ENCODE measurements at regions not wholly inside any gene's neighbourhood (a gene's known extent, or its start where the extent isn't known, plus 50 kb on each side); places are given as distances from the start of the nearest gene placed in this dataset.
A peak's percentile ranks its signal among the peaks of the same experiment; 100 is the strongest.
"Not testable (repeated sequence)": the region's sequence is repeated elsewhere in the genome, so short reads cannot be mapped to it uniquely, and the experiment has no call there.

DNA sequence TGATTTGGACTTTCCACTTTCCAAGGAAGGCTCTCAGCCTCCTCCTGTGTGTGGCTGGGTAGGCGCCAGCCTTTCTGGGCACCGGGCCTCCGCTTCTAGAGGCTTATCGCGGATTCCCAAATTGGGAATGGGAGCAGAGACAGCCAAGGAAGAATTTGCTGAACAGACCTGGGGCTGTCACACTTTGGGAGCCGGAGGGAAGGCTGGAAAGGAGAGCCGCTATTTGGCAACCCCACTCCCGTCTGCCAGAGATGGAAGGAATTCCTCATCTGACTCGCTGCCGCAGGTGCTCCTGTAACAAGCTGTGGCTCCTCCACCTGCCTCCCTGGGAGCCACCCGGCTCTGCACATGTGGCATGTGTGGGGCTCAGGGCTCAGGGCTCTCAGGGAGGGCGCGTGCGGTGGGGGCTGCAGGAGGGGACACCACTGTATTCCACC is 50.8 kb upstream of the ECHDC3 start:
- DNase-seq (ENCODE audit: low spot score): no peak

DNA sequence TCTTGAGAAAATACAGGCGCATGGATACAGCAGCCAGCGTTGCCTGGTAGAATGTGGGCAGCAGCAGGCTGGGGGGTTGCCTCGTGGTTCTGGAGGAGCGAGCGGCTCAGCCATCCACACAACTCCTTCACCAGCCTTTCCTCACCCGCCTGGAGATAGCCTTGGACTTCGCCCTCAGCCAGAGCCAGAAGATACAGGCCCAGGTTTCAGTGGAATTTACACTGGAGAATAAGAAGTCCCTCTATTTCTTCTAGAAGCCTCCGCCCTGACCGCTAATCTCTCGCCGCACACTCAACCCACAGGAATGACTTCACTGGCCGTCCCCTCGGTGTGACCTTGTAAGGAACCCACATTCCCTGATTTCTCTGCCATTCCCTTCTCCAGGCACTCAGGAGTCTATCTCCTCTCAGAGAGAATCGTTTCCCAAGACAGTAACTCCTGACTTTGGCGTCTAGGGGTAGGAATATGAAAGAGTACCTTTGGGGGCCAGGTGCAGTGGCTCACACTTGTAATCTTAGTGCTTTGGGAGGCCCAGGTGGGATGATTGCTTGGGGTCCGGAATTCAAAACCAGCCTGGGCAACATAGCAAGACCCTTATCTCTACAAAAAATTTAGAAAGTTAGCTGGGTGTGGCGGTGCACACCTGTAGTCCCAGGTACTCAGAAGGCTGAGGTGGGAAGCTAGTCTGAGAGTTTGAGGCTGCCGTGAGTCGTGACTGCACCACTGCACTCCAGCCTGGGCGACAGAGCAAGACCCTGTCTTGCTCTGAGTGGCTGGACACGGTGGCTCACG is 52.0 kb upstream of the ECHDC3 start:
- no peak for DNase-seq (ENCODE audit: low spot score)

DNA sequence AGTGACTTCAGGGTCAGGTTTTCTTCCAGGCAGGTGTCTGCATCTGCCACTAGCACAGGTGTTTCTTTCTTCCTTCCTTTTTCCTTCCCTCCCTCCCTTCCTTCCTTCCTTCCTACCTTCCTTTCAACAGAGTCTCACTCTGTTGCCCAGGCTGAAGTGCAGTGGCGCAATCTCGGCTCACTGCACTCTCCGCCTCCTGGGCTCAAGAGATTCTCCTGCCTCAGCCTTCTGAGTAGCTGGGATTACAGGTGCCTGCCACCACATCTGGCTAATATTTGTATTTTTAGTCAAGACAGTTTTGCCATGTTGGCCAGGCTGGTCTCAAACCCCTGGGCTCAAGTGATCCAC is 53.8 kb upstream of the ECHDC3 start:
- DNase-seq (ENCODE audit: low spot score): not testable (repeated sequence)

DNA sequence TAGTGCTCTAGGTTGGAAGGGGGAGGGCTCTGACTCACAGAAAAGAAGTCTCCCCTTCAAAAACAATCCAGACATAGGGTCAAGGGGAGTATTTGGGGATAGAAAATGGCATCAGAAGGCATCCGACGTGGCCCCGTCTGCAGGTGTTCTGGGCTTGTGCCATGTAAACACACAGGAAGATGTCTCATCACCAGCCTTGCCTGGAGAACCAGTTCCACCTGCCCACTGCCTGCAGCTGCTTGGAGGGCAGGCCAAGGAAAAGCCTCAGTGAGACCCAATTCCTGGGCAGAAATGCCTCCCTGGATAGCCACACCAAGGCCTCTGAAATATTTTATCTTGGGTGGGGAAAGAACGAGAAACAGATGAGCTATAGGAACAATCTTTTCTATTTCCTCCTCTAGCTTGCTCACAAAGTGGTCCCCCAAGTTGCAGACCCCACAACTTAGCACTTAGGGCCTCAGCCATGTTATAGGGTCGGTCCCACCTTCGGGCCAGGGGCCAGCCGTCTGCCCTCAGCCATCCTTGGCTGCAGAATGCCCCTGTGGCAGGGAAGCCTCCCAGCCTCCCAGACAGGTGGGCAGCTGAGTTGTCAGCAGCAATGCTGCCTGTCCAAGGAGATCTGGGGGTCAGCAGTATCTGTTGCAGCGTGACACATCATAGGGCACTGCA is 54.3 kb upstream of the ECHDC3 start:
- DNase-seq (ENCODE audit: low spot score): no peak

DNA sequence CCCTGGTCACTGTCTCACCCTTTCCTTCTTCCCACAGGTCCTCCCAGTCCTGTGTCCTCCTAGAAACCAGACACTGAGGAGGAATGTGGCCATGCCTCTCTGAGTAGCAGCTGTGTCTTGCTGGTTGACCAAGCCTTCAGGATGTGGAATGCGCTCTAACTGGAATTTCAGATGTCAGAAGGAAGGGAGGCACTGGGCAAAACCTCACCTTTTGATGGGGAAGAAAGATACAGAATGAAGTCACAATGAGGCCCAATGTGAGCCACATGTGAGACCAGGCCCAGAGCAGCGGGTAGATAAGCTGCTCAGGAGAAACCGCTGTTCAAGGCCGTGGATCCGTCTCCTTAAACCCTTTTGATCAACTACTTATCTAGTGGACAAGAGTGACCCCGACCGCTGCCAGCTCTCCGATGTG is 54.8 kb upstream of the ECHDC3 start:
- no peak for DNase-seq (ENCODE audit: low spot score)

DNA sequence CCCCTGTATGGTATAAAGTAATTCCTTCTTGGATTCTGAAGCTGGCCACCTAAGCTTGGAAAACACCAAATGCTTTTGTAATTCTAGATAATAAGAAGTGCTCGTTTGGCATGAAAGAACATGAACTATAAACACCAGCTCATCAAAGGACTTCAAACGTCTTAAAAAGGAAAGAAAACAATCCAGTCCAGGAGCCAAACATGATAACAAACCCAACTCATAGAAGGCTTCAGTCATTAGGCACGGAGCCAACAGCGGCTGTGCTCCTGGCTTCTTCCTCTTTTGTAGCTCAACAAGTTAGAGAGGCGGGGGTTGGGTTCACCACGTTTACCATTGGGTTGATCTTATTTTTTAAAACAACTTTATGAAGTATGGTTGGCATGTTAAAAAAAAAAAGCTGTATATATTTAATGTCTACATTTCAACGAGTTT is 56.4 kb upstream of the ECHDC3 start:
- no peak for DNase-seq (ENCODE audit: low spot score)

DNA sequence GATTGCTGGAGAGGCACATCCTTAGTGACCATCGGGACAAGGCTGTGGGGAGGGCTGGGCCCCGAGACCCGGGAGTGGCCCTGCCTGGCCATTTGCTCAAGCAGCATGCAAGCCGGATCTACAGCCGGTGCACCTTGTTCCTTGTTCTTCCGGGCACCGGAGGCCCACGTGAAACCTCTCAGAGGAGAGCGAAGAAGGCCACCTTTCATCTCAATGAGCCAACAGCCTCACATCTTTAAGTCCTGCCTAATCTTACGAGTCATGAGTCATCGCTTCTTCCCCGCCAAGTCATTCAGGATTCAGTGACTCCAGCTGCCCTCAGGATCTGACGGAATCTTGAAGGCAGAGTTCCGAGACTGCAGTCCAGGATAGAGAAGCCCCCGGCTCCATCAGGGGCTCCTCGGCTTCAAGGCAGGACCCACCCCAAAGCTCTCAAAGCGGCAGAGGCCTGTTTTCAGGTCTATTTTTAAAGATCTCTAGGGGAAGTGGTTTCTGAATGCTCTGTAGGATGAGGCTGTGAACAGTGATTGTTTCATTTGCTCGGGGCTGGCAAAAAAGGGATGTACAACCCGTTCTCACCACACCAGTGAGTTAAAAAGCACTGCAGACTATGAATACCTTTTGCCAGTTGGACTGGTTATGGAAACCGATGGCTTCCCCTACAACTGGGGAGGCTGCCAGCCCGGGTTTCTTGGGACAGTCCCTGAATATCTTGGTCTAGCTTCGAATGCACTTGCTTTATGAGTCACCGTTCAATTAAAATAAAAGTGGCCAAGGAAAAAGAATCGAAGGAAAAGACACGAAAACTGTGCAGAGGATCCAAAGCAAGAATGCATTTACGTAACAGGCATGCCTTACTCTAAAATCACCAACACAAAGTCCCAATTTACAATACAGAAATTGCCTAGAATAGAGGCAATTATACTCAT is 57.2 kb upstream of the ECHDC3 start:
- peak; percentile 48 for DNase-seq (ENCODE audit: low spot score)

DNA sequence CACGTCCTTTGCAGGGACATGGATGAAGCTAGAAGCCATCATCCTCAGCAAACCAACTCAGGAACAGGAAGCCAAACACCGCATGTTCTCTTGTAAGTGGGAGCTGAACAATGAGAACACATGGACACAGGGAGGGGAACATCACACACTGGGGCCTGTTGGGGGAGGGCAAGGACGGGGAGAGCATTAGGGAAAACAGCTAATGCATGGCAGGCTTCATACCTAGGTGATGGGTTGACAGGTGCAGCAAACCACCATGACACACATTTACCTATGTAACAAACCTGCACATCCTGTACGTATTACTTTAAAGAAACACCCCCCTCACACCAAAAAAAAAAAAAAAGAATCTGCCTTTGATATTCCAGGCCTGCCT is 57.9 kb upstream of the ECHDC3 start:
- not testable (repeated sequence) for DNase-seq (ENCODE audit: low spot score)

DNA sequence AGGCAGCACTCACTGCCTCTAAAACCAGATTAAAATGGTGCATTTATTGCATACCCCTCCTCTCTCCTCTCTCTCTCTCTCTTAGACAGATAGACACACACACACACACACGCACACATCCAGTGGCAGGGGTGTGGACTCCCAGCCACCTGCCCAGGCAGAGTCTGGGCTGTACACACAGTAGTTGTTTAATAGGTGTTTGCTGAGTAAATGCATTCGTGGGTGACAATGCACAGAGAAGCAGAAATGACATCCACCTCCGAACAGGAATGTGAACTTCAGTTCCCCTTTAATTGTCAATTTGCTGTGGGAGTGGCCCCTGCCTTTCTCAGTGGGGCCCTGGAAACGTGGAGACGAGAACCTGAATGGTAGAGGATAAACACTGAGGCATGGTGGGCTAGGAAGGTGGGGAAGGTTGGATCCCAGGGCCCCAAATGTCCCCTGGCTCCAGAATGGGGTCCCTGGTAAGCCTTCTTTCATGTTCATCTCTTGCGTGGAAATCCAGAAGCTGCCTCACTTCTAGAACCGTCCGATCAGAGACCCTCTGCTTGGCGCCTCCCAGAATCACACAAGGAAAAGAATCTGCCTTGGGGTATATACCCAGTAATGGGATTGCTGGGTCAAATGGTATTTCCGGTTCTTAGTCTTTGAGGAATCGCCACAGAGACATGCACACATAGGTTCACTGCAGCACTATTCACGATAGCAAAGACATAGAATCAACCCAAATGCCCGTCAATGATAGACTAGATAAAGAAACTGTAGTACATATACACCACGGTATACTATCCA is 58.5 kb upstream of the ECHDC3 start:
- no peak for DNase-seq (ENCODE audit: low spot score)

DNA sequence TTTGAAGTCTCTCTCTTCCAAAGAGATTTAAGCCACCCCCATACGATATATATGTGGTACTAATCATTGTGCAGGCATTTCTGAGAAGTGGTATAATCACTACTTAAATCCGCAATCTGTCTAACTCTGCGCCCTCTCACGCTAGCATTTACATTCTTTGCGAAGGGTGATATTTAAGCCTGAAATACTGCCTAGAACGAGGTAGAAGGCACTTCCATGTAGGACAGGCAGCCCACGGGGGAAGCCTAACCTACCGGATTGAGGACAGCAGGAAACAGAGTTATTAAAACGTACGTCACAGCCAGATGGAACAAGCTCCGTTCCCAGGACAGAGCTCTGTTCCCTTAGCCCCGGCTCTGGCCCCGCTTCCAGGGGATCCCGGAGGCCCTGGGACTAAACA is 59.3 kb upstream of the ECHDC3 start:
- no peak for DNase-seq (ENCODE audit: low spot score)

DNA sequence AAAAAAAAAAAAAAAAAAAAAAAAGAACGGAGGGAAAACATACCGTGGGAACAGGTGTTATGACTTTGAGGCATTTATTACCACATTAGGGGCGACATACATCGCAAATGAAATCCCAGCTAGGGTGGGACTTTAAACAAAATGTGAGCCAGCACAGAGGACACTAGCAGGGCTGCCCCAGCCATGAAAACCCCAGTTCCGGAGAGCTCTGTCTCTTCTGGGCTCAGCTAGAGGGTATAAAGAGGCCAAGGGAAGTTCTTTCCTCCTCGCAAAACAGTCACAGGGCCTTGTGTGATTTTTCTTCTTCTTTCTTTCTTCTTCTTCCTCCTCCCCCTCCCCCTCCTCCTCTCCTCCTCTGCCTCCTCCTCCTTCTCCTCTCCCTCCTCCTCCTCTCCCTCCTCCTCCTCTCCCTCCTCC is 59.9 kb upstream of the ECHDC3 start:
- DNase-seq (ENCODE audit: low spot score): no peak

DNA sequence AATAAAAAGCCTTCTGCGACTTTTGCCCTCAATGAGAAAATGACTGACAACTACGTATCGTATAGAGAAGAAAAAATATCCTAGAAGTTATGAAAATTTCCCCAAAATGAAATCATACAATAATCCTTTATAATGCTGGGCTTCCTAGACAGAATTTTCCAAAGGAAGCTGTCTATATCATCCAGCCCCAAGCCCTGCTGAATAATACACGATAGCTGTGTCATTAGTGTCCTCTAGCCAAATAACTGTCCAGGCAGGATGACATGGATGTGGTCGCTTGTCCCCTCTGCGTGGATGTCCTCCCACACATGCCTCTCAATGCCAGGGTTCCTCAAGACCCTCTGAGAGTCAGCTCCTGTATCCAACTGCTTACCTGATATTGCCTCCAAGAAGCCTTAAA is 61.7 kb upstream of the ECHDC3 start:
- DNase-seq (ENCODE audit: low spot score): no peak

DNA sequence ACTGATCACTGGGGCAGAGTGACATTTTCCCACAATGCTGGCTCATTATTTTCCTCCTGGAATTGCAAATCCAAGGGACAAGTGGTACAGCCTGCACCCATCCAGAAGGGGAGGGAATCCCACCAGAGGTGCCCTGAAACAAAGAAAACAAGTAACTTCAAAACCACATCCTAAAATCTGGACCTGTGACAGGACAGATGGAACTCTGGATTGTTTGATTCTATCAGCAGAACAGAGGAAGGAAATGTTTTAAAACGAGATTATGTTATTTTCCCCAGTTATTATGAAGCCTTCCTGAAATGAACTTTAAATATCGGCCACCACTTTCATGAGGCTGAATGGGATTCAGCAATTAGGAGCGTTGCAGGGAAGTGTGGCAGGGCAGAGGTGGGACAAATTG is 62.2 kb upstream of the ECHDC3 start:
- DNase-seq (ENCODE audit: low spot score): no peak

DNA sequence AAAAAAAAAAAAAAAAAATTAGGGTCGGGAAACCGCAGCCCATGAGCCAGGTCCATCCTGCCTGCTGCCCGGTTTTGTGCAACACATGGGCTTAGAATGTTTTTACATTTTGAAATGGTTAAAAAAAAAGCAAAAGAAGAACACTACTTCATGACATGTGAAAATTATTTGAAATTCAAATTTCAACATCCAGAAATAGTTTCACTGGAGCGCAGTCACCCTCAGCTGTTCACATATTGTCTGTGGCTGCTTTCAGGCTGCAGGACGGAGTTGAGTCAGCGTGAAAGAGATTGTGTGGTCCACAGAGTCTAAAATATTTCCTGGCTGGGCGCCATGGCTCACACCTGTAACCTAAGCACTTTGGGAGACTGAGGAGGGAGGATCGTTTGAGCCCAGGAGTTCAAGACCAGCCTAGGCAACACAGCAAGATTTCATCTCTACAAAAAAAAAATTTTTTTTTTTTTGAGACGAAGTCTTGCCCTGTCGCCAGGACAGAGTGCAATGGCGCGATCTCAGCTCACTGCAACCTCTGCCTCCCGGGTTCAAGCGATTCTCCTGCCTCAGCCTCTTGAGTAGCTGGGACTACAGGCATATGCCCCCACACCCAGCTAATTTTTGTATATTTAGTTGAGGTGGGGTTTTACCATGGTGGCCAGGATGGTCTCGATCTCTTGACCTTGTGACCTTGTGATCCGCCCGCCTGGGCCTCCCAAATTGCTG is 63.9 kb upstream of the ECHDC3 start:
- no peak for DNase-seq (ENCODE audit: low spot score)

DNA sequence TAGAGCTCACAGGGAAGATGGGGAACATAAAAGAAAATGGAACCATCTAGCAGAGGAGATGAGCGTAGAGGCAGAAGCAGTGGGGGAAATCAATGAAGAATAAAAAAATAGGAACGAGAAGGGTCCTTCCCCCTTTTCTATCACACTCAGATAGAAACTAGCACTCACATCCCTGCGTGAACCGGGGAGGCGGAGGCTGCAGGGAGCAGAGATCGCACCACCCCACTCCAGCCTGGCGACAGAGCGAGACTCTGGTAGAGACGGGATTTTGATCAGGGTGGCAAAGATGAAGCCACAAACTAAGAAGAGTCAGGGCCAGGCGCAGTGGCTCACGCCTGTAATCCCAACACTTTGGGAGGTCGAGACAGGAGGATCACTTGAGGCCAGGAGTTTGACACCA is 64.7 kb upstream of the ECHDC3 start:
- no peak for DNase-seq (ENCODE audit: low spot score)

DNA sequence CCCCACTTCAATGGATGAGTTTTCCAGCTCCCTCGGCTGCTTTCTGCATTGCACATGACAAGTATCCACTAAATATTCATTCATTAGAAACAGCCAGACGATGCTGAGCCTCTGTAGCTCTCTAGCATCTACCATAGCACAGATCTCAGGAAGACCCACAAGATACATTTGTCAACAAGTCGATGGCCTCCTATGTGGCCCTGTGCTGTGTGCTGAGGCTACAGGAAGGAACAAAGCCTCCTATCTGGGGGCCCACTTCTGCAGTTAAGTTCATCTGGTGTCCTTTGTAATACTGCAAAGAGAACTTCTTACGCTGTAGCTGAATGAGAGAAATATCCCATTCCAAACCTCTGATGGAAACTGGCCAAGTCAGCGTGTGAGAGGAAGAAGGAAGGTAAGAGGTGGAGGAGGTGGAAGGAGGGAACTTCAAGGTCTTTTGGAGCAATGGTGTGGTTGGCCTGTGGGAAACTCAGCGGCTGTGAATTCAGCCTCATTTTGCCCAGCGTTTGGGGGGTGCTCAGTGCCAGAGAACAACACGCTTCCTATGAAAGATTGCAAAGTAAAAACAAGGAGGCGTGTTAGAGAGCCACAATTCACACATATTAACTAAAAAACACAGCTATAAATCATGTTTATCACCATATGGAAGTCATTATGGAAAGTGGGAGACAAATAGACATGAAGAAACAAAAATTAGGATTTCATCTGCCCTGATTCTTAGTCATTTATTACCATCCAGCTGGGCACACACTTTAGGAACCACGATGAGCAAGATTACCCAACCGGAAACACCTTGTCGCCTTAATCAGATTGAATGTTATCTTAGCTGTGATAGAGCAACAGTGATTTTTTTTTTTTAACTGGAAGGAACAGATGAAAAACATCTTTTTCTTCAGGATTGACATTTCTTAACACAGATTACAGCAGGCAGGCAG is 62.2 kb upstream of the USP6NL start:
- DNase-seq (ENCODE audit: low spot score): no peak

DNA sequence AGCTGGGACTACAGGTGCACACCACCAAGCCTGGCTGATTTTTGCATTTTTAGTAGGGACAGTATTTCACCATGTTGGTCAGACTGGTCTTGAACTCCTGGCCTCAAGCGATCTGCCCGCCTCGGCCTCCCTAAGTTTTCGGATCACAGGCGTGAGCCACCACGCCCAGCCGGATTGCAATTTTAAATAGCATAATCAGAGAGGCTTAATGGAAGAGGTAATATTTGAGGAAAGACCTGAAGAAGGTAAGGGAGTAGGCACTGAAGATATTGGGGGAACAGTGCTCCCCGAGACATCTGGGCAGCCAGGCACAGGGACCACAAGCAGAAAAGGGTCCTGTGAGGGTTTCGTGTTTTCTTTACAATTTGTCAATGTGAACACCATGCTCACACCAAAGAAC is 61.4 kb upstream of the USP6NL start:
- no peak for DNase-seq (ENCODE audit: low spot score)

DNA sequence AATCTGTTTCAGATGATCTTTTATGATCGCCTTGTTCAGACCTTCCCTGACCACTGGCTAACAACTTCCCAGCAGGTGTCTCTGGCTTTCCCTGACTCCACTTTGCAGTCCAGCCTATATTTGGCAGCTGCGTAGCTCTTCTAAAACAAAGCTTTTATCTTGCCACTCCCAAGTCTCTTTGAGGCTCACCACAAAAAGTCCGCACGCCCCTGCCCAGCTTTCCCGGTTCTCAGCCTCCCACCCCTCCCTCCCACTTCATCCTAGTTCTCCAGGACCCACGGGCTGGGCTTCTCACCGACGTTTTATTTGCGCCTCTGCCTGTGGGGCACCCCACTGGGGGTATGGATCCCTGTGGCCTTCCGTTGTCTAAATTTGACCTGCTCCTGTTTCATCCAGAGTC is 58.9 kb upstream of the USP6NL start:
- no peak for DNase-seq (ENCODE audit: low spot score)

DNA sequence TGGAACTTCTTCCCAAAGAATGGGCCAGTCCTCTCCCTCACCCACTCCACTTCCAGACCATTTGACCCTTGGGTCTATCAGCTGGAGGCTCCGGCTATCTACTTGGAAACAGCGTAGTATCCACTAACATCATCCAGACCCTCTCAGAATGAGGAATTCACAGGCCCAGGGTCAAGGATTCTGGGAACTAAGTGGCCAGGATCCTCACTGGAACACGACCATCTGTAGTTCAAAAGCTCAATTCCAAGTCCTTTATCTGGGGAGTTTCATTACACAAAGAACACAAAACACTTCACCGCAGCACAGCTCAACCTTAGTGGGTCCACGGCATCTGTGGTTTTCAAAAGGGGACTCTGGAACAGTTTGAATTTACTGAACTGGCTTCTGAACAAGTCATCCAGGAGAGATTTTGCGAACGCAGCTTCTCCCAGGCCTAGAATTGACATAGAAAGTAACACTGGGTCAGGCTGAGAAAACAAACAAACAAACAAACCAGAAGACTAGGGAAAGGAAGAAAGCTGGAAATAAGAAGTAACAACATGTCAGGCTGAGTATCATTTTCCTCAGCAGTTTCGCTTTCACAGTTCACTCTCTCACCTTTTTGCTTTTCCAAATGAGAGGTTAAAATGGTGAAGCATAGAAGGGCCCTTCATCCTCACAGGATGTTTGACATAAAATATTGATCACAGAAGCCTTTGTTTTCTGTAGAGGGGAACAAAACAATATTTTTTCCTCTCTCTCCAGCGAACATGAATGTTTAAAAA is 57.6 kb upstream of the USP6NL start:
- no peak for DNase-seq (ENCODE audit: low spot score)
